HG02943 (cell line): ENCODE measurements at regions not wholly inside any gene's neighbourhood (a gene's known extent, or its start where the extent isn't known, plus 50 kb on each side); places are given as distances from the start of the nearest gene placed in this dataset.
"Not testable (repeated sequence)": the region's sequence is repeated elsewhere in the genome, so short reads cannot be mapped to it uniquely, and the experiment has no call there.

Experiments used
- ATAC-seq: cut with Tn5 transposase; IDR thresholded peaks from one replicate; pipeline ENCODE4 v1.9.1; 2021; ENCODE audit warnings: mild to moderate bottlenecking, low read depth, moderate library complexity; ENCODE audit not compliant: unreplicated experiment

DNA sequence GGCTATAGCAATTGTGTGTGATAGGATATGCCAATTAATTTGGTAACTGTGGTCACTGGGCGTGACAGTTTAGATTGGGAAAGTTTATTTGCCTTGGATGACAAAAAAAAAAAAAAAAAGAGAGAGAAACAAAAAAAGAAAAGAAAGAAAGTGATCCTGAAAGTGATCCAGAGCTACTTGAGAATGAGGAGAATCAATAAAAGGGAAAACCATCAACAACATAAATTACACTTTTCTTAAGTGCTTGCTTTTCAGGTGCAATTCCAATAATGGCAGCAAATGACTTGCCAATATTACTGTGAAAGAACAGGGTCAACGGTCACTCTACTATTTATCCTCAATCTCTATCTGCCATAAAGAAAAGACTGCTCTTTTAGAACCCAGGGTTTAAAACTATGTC lies 191.8 kb upstream of the SEMA3C start:
- ATAC-seq, result no peak

DNA sequence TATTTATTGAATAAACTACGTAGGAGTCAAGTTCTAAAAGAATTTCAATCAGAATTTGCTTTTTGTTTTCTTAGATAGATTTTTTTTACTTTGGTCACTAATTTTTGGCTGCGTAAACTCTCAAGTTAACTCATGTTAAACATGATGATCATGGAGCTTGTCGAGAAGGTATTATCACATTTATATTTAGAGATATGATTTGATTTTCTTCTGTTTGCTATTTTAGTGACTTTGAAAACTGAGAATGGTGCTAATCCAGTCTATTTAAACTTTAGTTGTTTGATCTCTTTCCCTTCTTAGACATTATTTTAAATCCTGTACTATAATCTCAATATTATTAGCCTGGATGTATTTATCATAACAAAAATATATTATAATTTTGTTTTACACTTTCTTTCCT lies 179.4 kb upstream of the SEMA3C start:
- ATAC-seq, result no peak

DNA sequence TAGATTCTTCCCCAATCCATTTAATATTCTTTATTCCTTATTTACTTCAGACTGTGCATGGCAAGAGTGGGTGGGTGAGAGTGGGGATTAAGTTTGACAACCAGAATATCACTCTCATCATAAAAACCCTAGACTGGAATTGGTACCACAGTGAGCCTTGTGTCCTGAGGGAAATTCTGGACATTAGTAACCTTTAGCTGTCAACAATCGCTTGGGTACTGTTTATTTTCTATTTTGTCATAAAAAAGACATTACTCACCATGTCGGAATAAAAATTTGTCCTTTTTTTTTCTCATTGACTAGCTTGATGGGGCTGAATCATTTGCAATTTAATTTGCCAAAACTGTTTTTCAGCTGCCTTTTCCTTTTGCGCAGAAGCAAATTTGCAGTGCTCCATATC lies 176.1 kb upstream of the SEMA3C start:
- ATAC-seq, result no peak

DNA sequence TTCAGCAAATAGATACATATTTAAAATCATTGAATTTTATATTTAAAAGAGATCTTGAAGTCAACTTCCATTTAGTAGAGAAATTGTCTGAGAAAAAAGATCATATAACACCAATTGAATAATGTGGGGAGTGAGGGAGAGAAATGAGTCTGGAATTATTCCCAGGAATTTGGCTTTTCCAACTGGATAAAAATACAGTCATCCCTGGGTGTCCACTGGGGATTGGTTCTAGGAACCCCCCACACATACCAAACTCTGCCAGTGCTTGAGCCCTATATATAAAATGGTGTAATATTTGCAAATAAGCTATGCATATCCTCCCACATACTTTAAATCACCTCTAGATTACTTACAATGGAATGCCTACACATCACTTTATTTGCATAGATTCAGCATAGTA lies 162.8 kb upstream of the SEMA3C start:
- no peak for ATAC-seq

DNA sequence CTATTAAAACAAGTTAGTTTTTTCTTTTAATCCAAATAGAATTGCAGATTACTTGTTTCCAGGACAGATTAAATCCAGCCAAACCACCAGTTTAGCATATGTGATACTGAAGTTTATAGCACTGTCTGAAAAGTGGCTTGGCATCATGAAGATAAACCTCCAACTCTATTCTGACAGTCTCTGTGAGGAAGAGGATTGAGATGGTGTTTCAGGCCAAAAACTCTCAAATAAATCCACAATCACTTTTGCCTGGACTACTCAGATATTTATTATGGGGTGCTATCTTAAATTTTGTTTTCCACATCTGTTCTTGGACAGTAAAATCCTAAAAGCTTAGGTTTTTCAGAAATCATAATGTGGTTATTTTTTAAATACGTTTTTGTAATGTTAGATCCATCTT lies 161.7 kb upstream of the SEMA3C start:
- ATAC-seq, result no peak

DNA sequence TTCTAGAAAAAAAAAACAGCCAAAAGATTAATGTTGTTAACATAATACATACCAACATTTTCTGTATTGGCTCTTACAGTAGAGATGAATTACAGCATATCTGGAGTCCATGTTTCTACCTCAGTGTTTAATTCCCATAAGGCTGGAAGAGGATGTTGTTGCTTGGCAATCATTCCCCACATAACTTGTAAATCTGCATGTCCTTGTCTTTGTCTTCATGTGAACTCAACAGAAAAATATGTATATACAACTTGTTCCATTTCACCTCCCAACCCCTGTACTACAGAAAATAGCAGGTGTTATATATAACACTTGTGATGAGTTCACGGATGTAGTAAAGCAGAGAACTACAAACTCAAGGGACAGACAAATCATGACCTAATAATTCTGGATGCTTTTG lies 160.9 kb upstream of the SEMA3C start:
- ATAC-seq, result no peak

DNA sequence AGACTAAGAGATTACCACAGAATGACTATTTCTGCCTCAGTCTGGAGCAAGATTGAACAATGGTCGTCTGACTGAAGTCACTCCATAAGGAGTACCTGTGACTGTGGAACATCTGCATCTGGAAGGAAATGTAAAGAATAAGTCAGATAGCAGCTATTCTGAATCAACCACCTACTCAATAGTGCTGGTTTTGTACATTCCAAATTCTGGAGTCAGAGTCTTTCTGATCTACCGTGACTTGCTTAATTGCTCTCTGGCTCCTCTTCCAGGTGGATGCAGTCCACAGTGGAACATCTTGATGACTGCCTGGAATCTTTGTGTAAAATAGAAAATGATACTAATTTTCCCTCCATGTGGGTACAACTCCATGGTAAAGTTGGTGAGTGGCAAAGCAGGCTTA lies 156.3 kb upstream of the SEMA3C start:
- ATAC-seq, result no peak

DNA sequence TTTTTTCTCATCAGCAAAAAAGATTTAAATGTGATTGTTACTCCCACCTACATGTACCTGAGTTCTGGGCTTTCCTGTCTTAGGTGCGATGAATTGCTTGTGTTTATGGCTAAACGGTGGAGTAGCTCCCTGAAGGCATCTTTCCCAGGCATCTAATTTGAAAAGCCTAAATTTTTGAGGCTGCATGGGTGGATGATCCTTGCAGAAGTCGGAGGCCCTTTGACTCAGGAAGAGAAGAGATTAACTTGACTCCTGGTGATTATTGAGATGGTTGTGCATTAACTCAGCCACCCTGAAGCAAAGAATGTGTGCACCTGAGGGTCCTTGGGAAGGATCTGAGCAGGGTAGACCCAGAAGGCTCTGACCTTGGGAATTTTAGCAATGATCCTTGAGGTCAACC lies 155.6 kb upstream of the SEMA3C start:
- no peak for ATAC-seq

DNA sequence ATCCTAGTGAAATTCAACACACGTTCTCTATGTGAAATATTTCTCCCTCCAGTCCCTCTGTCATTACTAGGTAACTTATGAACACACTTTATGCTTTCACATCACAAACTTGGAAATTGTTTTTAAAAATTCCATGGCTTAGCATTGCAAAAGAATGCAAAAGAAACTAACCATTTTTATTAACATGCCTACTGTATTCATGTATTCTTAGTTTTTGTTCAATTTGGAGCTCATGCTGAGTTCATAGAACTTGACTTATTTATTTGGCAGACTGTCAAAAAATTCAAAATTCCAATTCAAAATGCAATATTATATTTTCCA lies 155.0 kb upstream of the SEMA3C start:
- no peak for ATAC-seq

DNA sequence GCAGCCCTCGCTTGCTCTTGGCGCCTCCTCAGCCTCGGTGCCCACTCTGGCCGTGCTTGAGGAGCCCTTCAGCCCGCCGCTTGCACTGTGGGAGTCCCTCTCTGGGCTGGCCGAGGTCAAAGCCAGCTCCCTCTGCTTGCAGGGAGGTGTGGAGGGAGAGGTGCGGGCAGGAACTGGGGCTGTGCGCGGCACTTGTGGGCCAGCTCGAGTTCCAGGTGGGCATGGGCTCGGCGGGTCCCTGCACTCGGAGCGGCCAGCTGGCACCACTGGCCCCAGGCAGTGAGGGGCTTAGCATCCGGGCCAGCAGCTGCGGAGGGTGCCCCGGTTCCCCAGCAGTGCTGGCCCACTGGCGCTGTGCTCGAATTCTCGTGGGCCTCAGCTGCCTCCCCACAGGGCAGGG lies 152.1 kb upstream of the SEMA3C start:
- no peak for ATAC-seq

DNA sequence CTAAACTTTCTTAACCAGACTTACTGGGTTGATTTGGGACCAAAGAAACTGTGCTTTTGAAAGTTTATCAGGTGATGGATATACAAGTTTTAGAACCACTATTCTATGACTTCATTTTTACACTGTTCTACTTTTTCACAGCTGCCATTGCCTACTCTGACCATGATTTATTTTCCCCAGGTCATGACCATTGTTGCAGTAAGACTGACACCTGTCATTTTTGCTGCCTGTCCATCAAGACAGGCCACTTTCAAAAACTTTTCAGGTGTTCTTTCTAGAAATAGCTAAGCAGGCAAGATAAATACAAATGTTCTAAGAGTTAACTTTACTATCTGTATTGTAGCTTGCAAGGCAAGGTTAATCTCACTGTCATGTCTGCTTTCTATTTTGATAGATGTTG lies 147.9 kb upstream of the SEMA3C start:
- ATAC-seq, result no peak

DNA sequence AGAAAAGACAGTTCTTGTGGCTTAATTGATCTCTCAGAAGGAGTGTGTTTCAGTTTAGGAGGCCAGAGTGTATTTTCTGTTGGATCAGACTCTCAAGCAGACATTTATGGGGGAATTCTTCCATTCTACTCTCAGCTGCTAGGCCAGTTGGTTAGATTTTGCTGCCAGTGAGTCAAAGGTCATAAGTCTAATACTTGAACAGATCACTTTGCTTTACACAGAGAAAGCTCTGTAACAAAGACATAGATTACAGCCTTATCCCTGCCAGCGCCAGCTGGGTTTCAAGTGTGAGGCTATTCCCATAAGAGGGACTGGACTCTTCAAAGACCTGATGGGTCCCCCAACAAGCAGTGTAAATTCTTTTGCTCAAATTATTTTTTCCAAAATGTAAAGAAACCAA lies 145.6 kb upstream of the SEMA3C start:
- no peak for ATAC-seq

DNA sequence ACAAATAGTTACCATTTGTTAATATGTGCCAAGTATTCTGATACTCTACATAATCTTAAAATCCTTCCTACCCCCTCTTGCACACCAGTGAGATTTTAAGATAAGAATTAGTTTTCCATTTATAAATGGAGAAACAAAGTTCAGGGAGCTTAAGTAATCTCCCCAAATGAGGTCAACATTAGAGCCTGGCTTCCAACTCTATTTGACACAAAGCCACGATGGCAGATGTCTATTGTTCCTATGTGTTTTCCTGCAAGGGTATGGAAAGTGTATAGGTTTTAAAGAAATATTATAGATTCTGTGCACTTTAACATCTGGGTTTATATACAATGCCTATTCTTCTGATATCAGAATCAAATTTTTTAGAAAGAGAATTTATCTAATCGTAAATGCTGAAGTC lies 143.9 kb upstream of the SEMA3C start:
- no peak for ATAC-seq

DNA sequence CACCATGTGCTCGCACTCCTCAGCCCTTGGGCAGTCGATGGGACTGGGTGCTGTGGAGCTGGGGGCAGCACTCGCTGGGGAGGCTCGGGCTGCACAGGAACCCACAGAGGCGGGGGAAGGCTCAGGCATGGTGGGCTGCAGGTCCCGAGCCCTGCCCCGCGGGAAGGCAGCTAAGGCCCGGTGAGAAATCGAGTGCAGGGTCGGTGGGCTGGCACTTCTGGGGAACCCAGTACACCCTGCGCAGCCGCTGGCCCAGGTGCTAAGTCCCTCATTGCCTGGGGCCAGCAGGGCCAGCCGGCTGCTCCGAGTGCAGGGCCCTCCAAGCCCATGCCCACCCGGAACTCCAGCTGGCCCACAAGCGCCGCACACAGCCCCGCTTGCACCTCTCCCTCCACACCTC lies 138.6 kb upstream of the SEMA3C start:
- not testable (repeated sequence) for ATAC-seq

DNA sequence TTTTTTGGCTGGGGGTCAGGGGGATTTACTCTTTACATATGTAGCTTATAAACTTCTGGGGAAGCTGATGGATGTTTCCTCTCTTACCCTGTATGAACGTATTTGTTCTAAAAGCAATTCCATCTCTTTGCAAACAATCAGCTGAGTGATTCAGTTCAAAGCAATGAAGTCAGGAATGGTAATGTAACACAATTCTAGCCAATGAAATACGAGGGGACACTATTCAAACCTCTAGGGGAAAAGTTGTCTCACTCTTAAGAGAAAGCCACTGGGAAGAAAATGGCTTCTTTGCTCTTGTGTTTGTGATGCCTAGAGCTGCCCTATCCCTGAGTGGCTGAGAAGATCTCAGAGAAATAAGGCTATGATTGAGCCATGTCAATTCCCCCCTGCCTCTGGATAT lies 134.8 kb upstream of the SEMA3C start:
- no peak for ATAC-seq

DNA sequence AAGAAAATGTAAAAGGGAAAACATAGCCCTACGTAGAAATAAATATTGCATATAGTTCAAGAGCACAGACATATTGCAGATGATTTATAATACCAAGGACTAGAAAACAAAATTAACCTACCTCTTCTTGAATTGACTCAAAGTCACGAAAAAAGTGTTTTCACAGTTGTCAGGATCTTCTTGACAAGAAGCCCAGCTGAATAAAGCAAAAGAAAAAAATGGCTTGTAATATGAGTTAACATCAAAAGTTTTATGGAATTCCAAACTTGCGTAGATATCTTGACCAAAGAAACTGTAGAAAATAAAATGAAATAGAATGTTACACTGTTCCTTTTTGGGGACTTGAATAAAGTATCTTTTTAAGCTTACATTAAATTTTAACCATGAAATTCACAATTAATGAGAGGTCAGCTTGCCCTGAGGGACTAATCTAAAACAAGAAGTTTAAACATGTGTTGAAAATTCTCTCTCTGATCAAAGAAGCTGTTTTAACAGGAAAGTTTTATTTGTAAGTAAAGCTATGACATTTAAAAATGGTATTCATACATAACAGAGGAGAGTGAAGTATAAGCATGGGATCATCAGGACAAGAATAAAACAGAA lies 133.1 kb upstream of the SEMA3C start:
- no peak for ATAC-seq

DNA sequence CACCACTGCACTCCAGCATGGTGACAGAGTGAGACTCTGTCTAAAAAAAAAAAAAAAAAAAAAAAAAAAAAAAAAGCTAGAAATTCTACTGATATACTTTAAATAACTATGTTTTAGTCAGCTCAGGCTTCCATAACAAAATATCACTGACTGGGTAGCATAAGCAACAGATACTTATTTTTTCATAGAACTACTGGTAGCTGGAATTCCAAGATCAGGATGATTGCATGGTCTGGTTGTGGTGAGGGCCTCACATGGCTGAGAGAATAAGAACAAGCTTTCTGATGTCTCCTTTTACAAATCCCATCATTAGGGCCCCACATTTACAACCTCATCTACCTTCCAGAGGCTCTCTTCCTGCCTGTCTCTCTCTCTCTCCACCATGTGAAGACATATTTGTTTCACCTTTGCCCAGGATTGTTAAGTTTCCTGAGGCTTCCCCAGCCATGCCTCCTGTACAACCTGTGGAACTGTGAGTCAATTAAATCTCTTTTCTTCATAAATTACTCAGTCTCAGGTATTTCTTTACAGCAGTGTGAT lies 126.7 kb upstream of the SEMA3C start:
- ATAC-seq, result no peak

DNA sequence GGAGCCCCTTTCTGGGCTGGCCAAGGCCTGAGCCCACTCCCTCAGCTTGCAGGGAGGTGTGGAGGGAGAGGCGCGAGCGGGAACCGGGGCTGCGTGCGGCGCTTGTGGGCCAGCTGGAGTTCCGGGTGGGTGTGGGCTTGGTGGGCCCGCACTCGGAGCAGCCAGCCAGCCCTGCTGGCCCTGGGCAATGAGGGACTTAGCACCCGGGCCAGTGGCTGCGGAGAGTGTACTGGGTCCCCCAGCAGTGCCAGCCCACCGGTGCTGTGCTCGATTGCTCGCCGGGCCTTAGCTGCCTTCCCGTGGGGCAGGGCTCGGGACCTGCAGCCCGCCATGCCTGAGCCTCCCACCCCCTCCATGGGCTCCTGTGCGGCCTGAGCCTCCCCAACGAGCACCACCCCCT lies 123.8 kb upstream of the SEMA3C start:
- ATAC-seq, result not testable (repeated sequence)

DNA sequence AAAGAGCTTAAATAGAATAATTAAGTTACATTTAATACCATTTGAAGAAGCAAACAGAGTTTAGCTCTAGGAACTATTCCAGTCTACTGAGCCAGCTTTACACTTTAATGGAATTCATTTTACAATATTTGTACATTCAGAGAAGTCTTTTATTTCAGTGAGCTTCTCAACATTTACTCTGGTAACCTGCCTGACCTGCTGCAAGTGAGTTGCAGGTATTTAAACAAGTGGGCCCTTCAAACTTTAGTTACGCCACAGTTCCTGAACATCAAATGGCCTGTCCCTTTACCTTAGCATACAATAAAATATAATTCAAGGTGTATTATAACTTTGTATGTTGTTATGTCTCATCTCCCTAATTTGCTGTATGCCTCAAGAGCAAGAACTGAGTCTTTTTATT lies 121.6 kb upstream of the SEMA3C start:
- no peak for ATAC-seq

DNA sequence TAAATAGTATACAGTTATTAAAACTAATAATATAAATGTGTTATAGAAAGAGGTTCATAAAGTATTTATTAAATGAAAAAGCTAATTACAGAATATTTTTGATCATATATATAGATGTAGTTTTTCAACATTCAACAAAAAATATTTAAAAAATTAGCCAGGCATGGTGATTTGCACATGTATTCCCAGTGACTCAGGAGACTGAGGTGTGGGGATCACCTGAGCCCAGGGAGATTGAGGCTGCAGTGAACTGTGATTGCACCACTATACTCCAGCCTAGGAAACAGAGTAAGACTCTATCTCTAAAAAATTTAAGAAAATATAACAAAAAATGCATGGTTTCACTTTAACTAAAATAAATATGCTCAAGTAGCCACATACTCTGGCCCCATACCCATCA lies 118.0 kb upstream of the SEMA3C start:
- ATAC-seq, result no peak

DNA sequence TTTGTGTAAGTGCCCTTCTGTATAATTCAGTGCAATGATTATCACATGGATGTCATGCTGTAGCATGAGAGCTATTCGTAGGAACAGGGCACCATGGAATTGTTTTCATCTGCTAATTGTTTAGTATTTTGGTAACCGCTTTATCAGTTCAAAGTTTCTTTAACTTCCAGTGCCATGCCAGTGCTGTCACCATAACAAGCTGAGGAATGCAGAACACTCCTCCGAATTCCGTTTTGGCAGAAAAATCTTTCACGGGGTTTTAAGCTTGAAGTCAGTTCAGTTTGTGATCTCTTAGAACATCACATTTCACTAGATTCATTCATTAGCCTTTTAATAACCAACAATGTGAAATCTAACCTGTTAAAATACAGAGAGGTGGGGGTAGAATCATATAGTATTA lies 117.2 kb upstream of the SEMA3C start:
- no peak for ATAC-seq

DNA sequence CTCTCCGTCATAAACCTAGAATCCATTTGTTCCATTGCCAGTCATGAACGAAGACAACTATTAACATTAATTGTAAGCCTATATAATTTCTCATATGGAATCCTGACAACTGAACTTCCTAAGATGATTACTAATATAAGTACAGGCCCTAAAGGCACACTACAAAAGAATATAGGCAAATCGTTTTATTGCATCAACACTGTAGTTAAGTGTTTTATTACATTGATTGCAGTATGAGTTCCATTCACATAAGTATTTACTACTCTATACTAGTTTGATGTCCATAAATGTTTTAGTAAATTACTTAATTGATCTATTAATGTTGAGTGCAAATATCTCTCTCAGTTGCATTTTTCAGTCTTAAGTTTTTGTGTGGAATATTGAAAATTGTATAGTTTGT lies 113.1 kb upstream of the SEMA3C start:
- ATAC-seq, result no peak

DNA sequence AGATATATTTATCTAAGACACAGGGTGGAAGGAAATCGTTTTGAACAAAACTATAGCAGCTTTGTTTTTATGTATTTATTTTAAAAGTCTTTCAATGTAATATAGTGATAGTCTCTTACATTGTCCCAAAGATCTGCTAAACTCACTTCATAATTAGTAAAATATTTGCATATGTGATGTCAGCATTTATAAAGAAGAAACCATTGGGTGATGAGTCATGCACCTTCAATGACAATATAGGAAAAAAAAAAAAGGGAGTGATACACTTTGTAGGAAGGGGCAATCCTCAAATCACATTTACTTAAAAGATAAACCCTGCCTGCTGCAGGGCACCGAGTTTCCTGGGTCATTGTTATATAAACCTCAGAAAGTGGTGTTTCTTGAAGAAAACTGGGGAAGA lies 112.4 kb upstream of the SEMA3C start:
- no peak for ATAC-seq
